Endothelial cell of umbilical vein (primary cell): ENCODE measurements at regions not wholly inside any gene's neighbourhood (a gene's known extent, or its start where the extent isn't known, plus 50 kb on each side); places are given as distances from the start of the nearest gene placed in this dataset.

ENCODE experiments used
- FOS ChIP-seq: IDR thresholded peaks from 2 replicates; pipeline ENCODE4 v1.6.1; 2011; ENCODE audit warnings: mild to moderate bottlenecking, low read length, moderate library complexity, borderline replicate concordance; ENCODE audit not compliant: insufficient read depth
- JUN ChIP-seq: IDR thresholded peaks from 2 replicates; pipeline ENCODE4 v1.6.1; 2011; ENCODE audit warnings: borderline replicate concordance, low read depth; ENCODE audit not compliant: insufficient read length, insufficient read depth
- POLR2A ChIP-seq: IDR thresholded peaks from 2 replicates; pipeline ENCODE4 v1.6.1; 2012; ENCODE audit warnings: low read depth, mild to moderate bottlenecking, control low read depth, low read length
- POLR2AphosphoS5 ChIP-seq: IDR thresholded peaks from 2 replicates; pipeline ENCODE4 v1.6.1; 2012; ENCODE audit warnings: low read depth, mild to moderate bottlenecking, control low read depth, low read length, moderate library complexity; ENCODE audit not compliant: insufficient read depth
- TF ChIP-seq, protein P1 (sequence below), 2 donors: IDR thresholded peaks; 1 replicate in 1 of 2; 2 replicates in 1 of 2; pipeline ENCODE4 v1.5.1; 2011; ENCODE audit warnings: low read length in 2 of 2, mild to moderate bottlenecking in 2 of 2, moderate library complexity in 2 of 2, control low read depth in 1 of 2, inconsistent platforms in 1 of 2, low read depth in 1 of 2; ENCODE audit not compliant: insufficient read depth in 1 of 2; ENCODE audit errors: extremely low read depth in 1 of 2
- TF ChIP-seq, protein P2 (sequence below): IDR thresholded peaks from 2 replicates; pipeline ENCODE4 v1.6.1; 2011; ENCODE audit not compliant: insufficient read depth, insufficient read length

GRCh38 chr7:159240962-159241361 is 96.3 kb upstream of the VIPR2 start:
- no peak for TF ChIP-seq POLR2AphosphoS5
- TF ChIP-seq, protein P1, sequence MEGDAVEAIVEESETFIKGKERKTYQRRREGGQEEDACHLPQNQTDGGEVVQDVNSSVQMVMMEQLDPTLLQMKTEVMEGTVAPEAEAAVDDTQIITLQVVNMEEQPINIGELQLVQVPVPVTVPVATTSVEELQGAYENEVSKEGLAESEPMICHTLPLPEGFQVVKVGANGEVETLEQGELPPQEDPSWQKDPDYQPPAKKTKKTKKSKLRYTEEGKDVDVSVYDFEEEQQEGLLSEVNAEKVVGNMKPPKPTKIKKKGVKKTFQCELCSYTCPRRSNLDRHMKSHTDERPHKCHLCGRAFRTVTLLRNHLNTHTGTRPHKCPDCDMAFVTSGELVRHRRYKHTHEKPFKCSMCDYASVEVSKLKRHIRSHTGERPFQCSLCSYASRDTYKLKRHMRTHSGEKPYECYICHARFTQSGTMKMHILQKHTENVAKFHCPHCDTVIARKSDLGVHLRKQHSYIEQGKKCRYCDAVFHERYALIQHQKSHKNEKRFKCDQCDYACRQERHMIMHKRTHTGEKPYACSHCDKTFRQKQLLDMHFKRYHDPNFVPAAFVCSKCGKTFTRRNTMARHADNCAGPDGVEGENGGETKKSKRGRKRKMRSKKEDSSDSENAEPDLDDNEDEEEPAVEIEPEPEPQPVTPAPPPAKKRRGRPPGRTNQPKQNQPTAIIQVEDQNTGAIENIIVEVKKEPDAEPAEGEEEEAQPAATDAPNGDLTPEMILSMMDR (IDR thresholded peaks at IDR 0.05; ENCODE audit: extremely low read depth in 1 of 2, insufficient read depth in 1 of 2, low read depth in 1 of 2, low read length in 2 of 2) = no peak
- no peak for TF ChIP-seq FOS
- no peak for TF ChIP-seq POLR2A
- TF ChIP-seq JUN = no peak
- TF ChIP-seq, protein P2, sequence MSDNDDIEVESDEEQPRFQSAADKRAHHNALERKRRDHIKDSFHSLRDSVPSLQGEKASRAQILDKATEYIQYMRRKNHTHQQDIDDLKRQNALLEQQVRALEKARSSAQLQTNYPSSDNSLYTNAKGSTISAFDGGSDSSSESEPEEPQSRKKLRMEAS = no peak
